A549 (cell line): ENCODE measurements at regions not wholly inside any gene's neighbourhood (a gene's known extent, or its start where the extent isn't known, plus 50 kb on each side); places are given as distances from the start of the nearest gene placed in this dataset.

Experiments used
- ATAC-seq, 2 experiments: fragments of 200-7000 bp in 1 of 2; fragments of >200 bp in 1 of 2; cut with Nextera tagmentation in 1 of 2; cut with Tn5 transposase in 1 of 2; 3 replicates each; pipeline versions ENCODE4 v1.8.0 to v1.9.1; 2018 to 2020; ENCODE audit warnings: mild to moderate bottlenecking in 1 of 2, moderate library complexity in 1 of 2
- CTCF ChIA-PET: fragments of 300-600 bp; sonication (Branson Sonifier 250); formaldehyde crosslinking; extraction: SDS; loops from one replicate; lab custom pipeline; 2021; ENCODE audit warnings: antibody characterized with exemption, inconsistent platforms; lab: Yijun Ruan, JAX
- POLR2A ChIA-PET: fragments of 350-600 bp; formaldehyde crosslinking; extraction: SDS; loops from one replicate; lab custom pipeline; 2021; ENCODE audit warnings: antibody characterized with exemption, inconsistent platforms; lab: Yijun Ruan, JAX
- DNase-seq, 2 experiments: peaks; one replicate each; pipeline versions ENCODE4 v3.0.0 to v3.0.0-alpha.2; 2011 to 2016; ENCODE audit warnings: low read depth in 1 of 2, low spot score in 1 of 2
- FAIRE-seq: peaks from 2 replicates; lab custom pipeline; 2011; peaks lifted over from hg19 to GRCh38; lab: Jason Lieb, UNC
- H3K27ac ChIP-seq, 2 experiments: fragments of >200 bp; sonication (Bioruptor Twin); formaldehyde crosslinking; 3 replicates each; pipeline ENCODE4 v1.5.1; 2016 to 2017
- H3K4me1 ChIP-seq: fragments of >200 bp; sonication (Bioruptor Twin); formaldehyde crosslinking; 3 replicates; pipeline ENCODE4 v1.6.1; 2016
- H3K4me2 ChIP-seq: fragments of >200 bp; sonication (Bioruptor Twin); formaldehyde crosslinking; 3 replicates; pipeline ENCODE4 v1.6.1; 2016
- H3K4me3 ChIP-seq: fragments of >200 bp; sonication (Bioruptor Twin); formaldehyde crosslinking; 3 replicates; pipeline ENCODE4 v1.5.1; 2016
- H3K9me3 ChIP-seq: fragments of >200 bp; sonication (Bioruptor Twin); formaldehyde crosslinking; 3 replicates; pipeline ENCODE4 v1.6.1; 2016
- BHLHE40 ChIP-seq: IDR thresholded peaks from 2 replicates; pipeline ENCODE4 v1.6.1; 2012; ENCODE audit warnings: low read depth, low read length, inconsistent platforms
- CBX2 ChIP-seq: fragments of 200-600 bp; sonication (generic); IDR thresholded peaks from 2 replicates; pipeline ENCODE4 v1.6.1; 2016; ENCODE audit warnings: low read depth, mild to moderate bottlenecking, borderline replicate concordance
- CEBPB ChIP-seq, 2 experiments: fragments of >200 bp in 1 of 2; sonication (Bioruptor Twin) in 1 of 2; formaldehyde crosslinking in 1 of 2; IDR thresholded peaks; 2 replicates each; pipeline ENCODE4 v1.6.1; 2012 to 2016
- CHD2 ChIP-seq: fragments of 150-350 bp; IDR thresholded peaks from 2 replicates; pipeline ENCODE4 v1.6.1; 2014; ENCODE audit warnings: low read length; ENCODE audit not compliant: partially characterized antibody
- EHF ChIP-seq: fragments of 250-450 bp; sonication (Bioruptor Pico); IDR thresholded peaks from 2 replicates; pipeline ENCODE4 v1.5.0; 2020; ENCODE audit warnings: mild to moderate bottlenecking
- ESRRA ChIP-seq: fragments of 150-350 bp; IDR thresholded peaks from 2 replicates; pipeline ENCODE4 v1.6.1; 2014; ENCODE audit warnings: mild to moderate bottlenecking, low read length, borderline replicate concordance
- FOSB ChIP-seq: fragments of 250-450 bp; sonication (Bioruptor Pico); IDR thresholded peaks from 2 replicates; pipeline ENCODE4 v1.5.0; 2020; ENCODE audit warnings: mild to moderate bottlenecking, moderate library complexity
- FOXS1 ChIP-seq: fragments of 250-450 bp; sonication (Bioruptor Pico); IDR thresholded peaks from 2 replicates; pipeline ENCODE4 v1.5.0; 2020; ENCODE audit warnings: mild to moderate bottlenecking, moderate library complexity
- MAZ ChIP-seq: fragments of 150-350 bp; IDR thresholded peaks from 2 replicates; pipeline ENCODE4 v1.6.1; 2014; ENCODE audit warnings: antibody characterized with exemption, low read depth, low read length, borderline replicate concordance
- PHF8 ChIP-seq: fragments of 200-600 bp; sonication (generic); IDR thresholded peaks from 2 replicates; pipeline ENCODE4 v1.6.1; 2016; ENCODE audit warnings: low read depth, mild to moderate bottlenecking, antibody characterized with exemption, moderate library complexity, borderline replicate concordance
- POLR2AphosphoS2 ChIP-seq: conservative IDR thresholded peaks from 2 replicates; pipeline ENCODE4 v1.6.1; 2012; ENCODE audit warnings: low read length, improper control_type of control experiment, inconsistent platforms
- RFX5 ChIP-seq: fragments of 450-650 bp; IDR thresholded peaks from 2 replicates; pipeline ENCODE4 v1.7.1; 2014; ENCODE audit warnings: antibody characterized with exemption, mild to moderate bottlenecking, moderate library complexity
- SREBF2 ChIP-seq: fragments of 450-650 bp; IDR thresholded peaks from 2 replicates; pipeline ENCODE4 v1.6.1; 2014; ENCODE audit warnings: mild to moderate bottlenecking, moderate library complexity
- ZFP36 ChIP-seq: fragments of 450-650 bp; IDR thresholded peaks from 2 replicates; pipeline ENCODE4 v1.6.1; 2014; ENCODE audit warnings: borderline replicate concordance; ENCODE audit not compliant: partially characterized antibody
- ZNF302 ChIP-seq: fragments of 250-450 bp; sonication (Bioruptor Pico); IDR thresholded peaks from 2 replicates; pipeline ENCODE4 v1.9.0; 2021; ENCODE audit warnings: inconsistent platforms, mild to moderate bottlenecking, moderate library complexity
- ZSCAN20 ChIP-seq: fragments of 250-450 bp; sonication (Bioruptor Pico); IDR thresholded peaks from 2 replicates; pipeline ENCODE4 v1.8.0; 2022; ENCODE audit warnings: mild to moderate bottlenecking, moderate library complexity
- WGBS: methylation state at CpG from one replicate; pipeline ENCODE4 v1.1.6; 2017; ENCODE audit errors: missing lambda C conversion rate; 5-methylcytosine and 5-hydroxymethylcytosine counted together
- TF ChIP-seq, protein P1 (sequence below): fragments of >200 bp; sonication (Bioruptor Twin); formaldehyde crosslinking; IDR thresholded peaks from 3 replicates; pipeline ENCODE4 v1.5.1; 2016
- TF ChIP-seq, protein P2 (sequence below): IDR thresholded peaks from 2 replicates; pipeline ENCODE4 v1.6.1; 2012
- TF ChIP-seq, protein P3 (sequence below): fragments of >200 bp; sonication (Bioruptor Twin); formaldehyde crosslinking; IDR thresholded peaks from 2 replicates; pipeline ENCODE4 v1.6.1; 2016
- TF ChIP-seq, protein P4 (sequence below): fragments of 200-600 bp; sonication (generic); IDR thresholded peaks from 2 replicates; pipeline ENCODE4 v1.6.1; 2016; ENCODE audit warnings: antibody characterized with exemption, mild to moderate bottlenecking, moderate library complexity
- TF ChIP-seq, protein P5 (sequence below): fragments of 250-450 bp; sonication (Bioruptor Pico); IDR thresholded peaks from 2 replicates; pipeline ENCODE4 v1.5.0; 2020; ENCODE audit warnings: low read depth, mild to moderate bottlenecking, moderate library complexity

DNA sequence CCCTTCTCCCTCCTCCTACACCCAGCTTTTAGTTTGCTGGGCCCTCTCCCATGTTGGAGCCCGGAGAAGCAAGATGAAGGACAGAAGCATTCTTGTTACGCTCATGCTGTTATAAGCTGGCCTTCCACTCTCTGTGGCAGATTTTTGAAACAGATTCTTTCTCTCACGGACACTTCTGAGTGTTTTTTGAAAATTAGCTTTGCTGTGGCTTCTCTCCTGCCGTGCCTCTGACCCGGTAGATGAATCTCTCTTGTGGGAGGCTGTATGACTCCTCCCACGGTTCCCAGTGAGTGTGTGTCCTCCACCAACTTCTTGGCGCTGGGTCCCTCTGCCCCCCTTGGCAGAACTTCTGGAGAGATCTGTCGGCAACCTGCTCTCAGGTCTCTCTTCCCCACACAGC lies 269.3 kb upstream of the MYT1L start (continued):
- TF ChIP-seq, protein P1, sequence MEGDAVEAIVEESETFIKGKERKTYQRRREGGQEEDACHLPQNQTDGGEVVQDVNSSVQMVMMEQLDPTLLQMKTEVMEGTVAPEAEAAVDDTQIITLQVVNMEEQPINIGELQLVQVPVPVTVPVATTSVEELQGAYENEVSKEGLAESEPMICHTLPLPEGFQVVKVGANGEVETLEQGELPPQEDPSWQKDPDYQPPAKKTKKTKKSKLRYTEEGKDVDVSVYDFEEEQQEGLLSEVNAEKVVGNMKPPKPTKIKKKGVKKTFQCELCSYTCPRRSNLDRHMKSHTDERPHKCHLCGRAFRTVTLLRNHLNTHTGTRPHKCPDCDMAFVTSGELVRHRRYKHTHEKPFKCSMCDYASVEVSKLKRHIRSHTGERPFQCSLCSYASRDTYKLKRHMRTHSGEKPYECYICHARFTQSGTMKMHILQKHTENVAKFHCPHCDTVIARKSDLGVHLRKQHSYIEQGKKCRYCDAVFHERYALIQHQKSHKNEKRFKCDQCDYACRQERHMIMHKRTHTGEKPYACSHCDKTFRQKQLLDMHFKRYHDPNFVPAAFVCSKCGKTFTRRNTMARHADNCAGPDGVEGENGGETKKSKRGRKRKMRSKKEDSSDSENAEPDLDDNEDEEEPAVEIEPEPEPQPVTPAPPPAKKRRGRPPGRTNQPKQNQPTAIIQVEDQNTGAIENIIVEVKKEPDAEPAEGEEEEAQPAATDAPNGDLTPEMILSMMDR, result no peak

DNA sequence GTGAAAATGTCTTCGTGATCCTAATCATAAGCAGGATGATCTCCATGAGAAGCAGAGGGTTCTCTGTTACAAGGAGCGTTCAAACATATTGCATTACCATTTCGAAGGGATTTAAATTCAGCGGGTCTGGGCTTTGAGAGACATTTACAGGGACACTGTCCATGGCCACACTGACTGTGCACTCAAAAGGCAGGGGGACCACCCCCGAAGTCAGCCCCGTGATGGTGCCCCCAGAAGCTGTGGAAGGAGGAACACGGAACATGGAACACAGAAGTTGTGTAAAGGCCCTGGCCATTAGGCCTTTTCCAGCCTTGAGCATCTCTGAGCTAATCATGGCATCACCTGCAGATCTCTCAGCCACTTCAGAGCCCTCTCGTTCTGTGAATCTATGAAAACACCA lies 268.4 kb upstream of the MYT1L start:
- WGBS, result 13% methylated on average over 8 of the region's 8 CpGs
- no peaks in the 10 kb centered on the region for H3K4me1 ChIP-seq
- ATAC-seq (no peak), FAIRE-seq (no peak), DNase-seq (no peak)
- POLR2A ChIA-PET, result no interaction called here
- CTCF ChIA-PET, result interaction anchor here (1.2 kb wide), 1 partner anchor 11 kb away, joined by 3 read pairs; no protein-coding TSS in a partner anchor
- peaks cover 7% of the 10 kb centered on the region; the same call in 1 of the 3 replicates for H3K9me3 ChIP-seq
- H3K27ac ChIP-seq, result no peak overlapping the region
- no peak overlapping the region for H3K4me3 ChIP-seq
- H3K4me2 ChIP-seq, result no peak overlapping the region
- TF ChIP-seq ZFP36 (no peak), CEBPB (IDR thresholded peaks at IDR 0.05) (no peak), ESRRA (no peak), ZSCAN20 (CRISPR knock-in tag) (no peak), RFX5 (no peak), EHF (CRISPR knock-in tag) (no peak), CBX2 (no peak), MAZ (no peak), POLR2AphosphoS2 (no peak), FOXS1 (no peak)
- TF ChIP-seq, protein P2, sequence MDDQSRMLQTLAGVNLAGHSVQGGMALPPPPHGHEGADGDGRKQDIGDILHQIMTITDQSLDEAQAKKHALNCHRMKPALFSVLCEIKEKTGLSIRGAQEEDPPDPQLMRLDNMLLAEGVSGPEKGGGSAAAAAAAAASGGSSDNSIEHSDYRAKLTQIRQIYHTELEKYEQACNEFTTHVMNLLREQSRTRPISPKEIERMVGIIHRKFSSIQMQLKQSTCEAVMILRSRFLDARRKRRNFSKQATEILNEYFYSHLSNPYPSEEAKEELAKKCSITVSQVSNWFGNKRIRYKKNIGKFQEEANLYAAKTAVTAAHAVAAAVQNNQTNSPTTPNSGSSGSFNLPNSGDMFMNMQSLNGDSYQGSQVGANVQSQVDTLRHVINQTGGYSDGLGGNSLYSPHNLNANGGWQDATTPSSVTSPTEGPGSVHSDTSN, result no peak

DNA sequence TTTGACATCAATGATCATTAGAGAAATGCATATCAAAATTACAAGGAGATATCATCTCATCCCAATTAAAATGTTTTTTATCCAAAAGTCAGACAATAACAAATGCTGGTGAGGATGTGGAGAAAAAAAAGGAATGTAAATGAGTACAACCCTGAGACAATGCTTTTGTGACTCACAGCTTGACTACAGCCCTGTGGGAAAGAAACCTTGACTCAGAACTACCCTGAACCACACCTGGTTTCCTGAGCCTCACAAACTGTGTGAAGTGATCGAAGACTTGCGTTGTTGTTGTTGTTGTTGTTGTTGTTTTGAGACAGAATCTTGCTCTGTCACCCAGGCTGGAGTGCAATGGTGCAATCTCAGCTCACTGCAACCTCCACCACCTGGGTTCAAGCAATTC lies 266.6 kb upstream of the MYT1L start:
- CTCF ChIA-PET, result no interaction called here
- no peak overlapping the region for H3K4me2 ChIP-seq
- WGBS, result 0% methylated on average over 2 of the region's 2 CpGs

More for the DNA sequence above, 266.6 kb upstream of the MYT1L start:
- POLR2A ChIA-PET, result no interaction called here
- DNase-seq (no peak), ATAC-seq (no peak), FAIRE-seq (no peak)
- H3K4me3 ChIP-seq, result no peak overlapping the region
- no peak overlapping the region for H3K27ac ChIP-seq
- TF ChIP-seq ZNF302 (CRISPR knock-in tag), result no peak
- no peak for TF ChIP-seq MAZ
- TF ChIP-seq, protein P3, sequence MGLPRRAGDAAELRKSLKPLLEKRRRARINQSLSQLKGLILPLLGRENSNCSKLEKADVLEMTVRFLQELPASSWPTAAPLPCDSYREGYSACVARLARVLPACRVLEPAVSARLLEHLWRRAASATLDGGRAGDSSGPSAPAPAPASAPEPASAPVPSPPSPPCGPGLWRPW, result no peak
- TF ChIP-seq CHD2, result no peak
- TF ChIP-seq EHF (CRISPR knock-in tag), result no peak
- TF ChIP-seq PHF8, result no peak
- TF ChIP-seq CEBPB (IDR thresholded peaks at IDR 0.05), result no peak
- TF ChIP-seq RFX5, result no peak
- TF ChIP-seq, protein P4, sequence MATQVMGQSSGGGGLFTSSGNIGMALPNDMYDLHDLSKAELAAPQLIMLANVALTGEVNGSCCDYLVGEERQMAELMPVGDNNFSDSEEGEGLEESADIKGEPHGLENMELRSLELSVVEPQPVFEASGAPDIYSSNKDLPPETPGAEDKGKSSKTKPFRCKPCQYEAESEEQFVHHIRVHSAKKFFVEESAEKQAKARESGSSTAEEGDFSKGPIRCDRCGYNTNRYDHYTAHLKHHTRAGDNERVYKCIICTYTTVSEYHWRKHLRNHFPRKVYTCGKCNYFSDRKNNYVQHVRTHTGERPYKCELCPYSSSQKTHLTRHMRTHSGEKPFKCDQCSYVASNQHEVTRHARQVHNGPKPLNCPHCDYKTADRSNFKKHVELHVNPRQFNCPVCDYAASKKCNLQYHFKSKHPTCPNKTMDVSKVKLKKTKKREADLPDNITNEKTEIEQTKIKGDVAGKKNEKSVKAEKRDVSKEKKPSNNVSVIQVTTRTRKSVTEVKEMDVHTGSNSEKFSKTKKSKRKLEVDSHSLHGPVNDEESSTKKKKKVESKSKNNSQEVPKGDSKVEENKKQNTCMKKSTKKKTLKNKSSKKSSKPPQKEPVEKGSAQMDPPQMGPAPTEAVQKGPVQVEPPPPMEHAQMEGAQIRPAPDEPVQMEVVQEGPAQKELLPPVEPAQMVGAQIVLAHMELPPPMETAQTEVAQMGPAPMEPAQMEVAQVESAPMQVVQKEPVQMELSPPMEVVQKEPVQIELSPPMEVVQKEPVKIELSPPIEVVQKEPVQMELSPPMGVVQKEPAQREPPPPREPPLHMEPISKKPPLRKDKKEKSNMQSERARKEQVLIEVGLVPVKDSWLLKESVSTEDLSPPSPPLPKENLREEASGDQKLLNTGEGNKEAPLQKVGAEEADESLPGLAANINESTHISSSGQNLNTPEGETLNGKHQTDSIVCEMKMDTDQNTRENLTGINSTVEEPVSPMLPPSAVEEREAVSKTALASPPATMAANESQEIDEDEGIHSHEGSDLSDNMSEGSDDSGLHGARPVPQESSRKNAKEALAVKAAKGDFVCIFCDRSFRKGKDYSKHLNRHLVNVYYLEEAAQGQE, result no peak
- TF ChIP-seq FOSB (CRISPR knock-in tag), result no peak
- TF ChIP-seq, protein P5, sequence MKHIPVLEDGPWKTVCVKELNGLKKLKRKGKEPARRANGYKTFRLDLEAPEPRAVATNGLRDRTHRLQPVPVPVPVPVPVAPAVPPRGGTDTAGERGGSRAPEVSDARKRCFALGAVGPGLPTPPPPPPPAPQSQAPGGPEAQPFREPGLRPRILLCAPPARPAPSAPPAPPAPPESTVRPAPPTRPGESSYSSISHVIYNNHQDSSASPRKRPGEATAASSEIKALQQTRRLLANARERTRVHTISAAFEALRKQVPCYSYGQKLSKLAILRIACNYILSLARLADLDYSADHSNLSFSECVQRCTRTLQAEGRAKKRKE, result no peak
- no peak for TF ChIP-seq BHLHE40
- TF ChIP-seq SREBF2, result no peak
- H3K9me3 ChIP-seq, result peaks cover 7% of the 10 kb centered on the region; the same call in 1 of the 3 replicates
- no peaks in the 10 kb centered on the region for H3K4me1 ChIP-seq
